ENCODE measurements at regions not wholly inside any gene's neighbourhood (a gene's known extent, or its start where the extent isn't known, plus 50 kb on each side); places are given as distances from the start of the nearest gene placed in this dataset.

GRCh38 chr21:35309316-35309715 lies 260.2 kb upstream of the RUNX1 start:
- Histone ChIP-seq H3K4me3 (no peak overlapping the region), H3K9me3 (ENCODE audit: control insufficient read depth in 4 of 4, insufficient read depth in 3 of 4, low read length in 3 of 4) (peaks cover 0 to 2% (median 0%) of the 10 kb centered on the region in 4 donors), H3K27ac (ENCODE audit: low read depth in 1 of 2, low read length in 1 of 2) (no peak overlapping the region), H3K4me1 (ENCODE audit: control insufficient read depth in 5 of 5, insufficient read depth in 5 of 5, low read length in 5 of 5) (no peaks in the 10 kb centered on the region), H3K27me3 (ENCODE audit: control insufficient read depth in 3 of 3, insufficient read depth in 3 of 3, low read length in 2 of 3) (no peaks in the 10 kb centered on the region), H3K36me3 (ENCODE audit: control insufficient read depth in 4 of 4, insufficient read depth in 4 of 4, low read length in 4 of 4) (no peaks in the 10 kb centered on the region), H3K9ac (ENCODE audit: insufficient read depth in 1 of 2, low read length in 2 of 2) (no peak overlapping the region)
- no peak for TF ChIP-seq CTCF (IDR thresholded peaks at IDR 0.05; ENCODE audit: control extremely low read depth, extremely low read depth)
- ATAC-seq (ENCODE audit: insufficient read depth, low FRiP score), result no peak
- 80 to 82% methylated on average over 3 of the region's 3 CpGs for WGBS, 2 donors
- DNase-seq, result no peak

- Histone ChIP-seq H3K9ac (ENCODE audit: insufficient read depth in 1 of 2, low read length in 2 of 2) (no peak overlapping the region), H3K4me1 (ENCODE audit: control insufficient read depth in 5 of 5, insufficient read depth in 5 of 5, low read length in 5 of 5) (no peaks in the 10 kb centered on the region), H3K9me3 (ENCODE audit: control insufficient read depth in 4 of 4, insufficient read depth in 3 of 4, low read length in 3 of 4) (no peaks in the 10 kb centered on the region), H3K36me3 (ENCODE audit: control insufficient read depth in 4 of 4, insufficient read depth in 4 of 4, low read length in 4 of 4) (no peaks in the 10 kb centered on the region), H3K27me3 (ENCODE audit: control insufficient read depth in 3 of 3, insufficient read depth in 3 of 3, low read length in 2 of 3) (no peaks in the 10 kb centered on the region), H3K4me3 (no peak overlapping the region), H3K27ac (ENCODE audit: low read depth in 1 of 2, low read length in 1 of 2) (no peak overlapping the region)
- ATAC-seq (ENCODE audit: insufficient read depth, low FRiP score), result no peak
- no peak for TF ChIP-seq CTCF (IDR thresholded peaks at IDR 0.05; ENCODE audit: control extremely low read depth, extremely low read depth)
- DNase-seq, result no peak
- 53 to 79% methylated on average over 1 of the region's 1 CpG for WGBS, 2 donors
These were observed 254.0 kb upstream of the RUNX1 start for GRCh38 chr21:35303085-35303484.

GRCh38 chr21:35298757-35299156 lies 249.7 kb upstream of the RUNX1 start:
- no peak overlapping the region for H3K4me3 ChIP-seq
- no peaks in the 10 kb centered on the region for H3K27me3 ChIP-seq (ENCODE audit: control insufficient read depth in 3 of 3, insufficient read depth in 3 of 3, low read length in 2 of 3)
- no peak overlapping the region for H3K27ac ChIP-seq (ENCODE audit: low read depth in 1 of 2, low read length in 1 of 2)
- ATAC-seq (ENCODE audit: insufficient read depth, low FRiP score) (no peak), DNase-seq (no peak)
- H3K9me3 ChIP-seq (ENCODE audit: control insufficient read depth in 4 of 4, insufficient read depth in 3 of 4, low read length in 3 of 4), result no peaks in the 10 kb centered on the region
- 54 to 65% methylated on average over 3 of the region's 3 CpGs for WGBS, 2 donors
- no peak for TF ChIP-seq CTCF (IDR thresholded peaks at IDR 0.05; ENCODE audit: control extremely low read depth, extremely low read depth)
- no peak overlapping the region for H3K9ac ChIP-seq (ENCODE audit: insufficient read depth in 1 of 2, low read length in 2 of 2)
- H3K36me3 ChIP-seq (ENCODE audit: control insufficient read depth in 4 of 4, insufficient read depth in 4 of 4, low read length in 4 of 4), result no peaks in the 10 kb centered on the region
- peaks cover 0 to 10% (median 7%) of the 10 kb centered on the region in 5 donors for H3K4me1 ChIP-seq (ENCODE audit: control insufficient read depth in 5 of 5, insufficient read depth in 5 of 5, low read length in 5 of 5)

GRCh38 chr21:35297665-35298064 lies 248.6 kb upstream of the RUNX1 start:
- Histone ChIP-seq H3K4me1 (ENCODE audit: control insufficient read depth in 5 of 5, insufficient read depth in 5 of 5, low read length in 5 of 5) (peaks cover 0 to 10% (median 7%) of the 10 kb centered on the region in 5 donors), H3K9ac (ENCODE audit: insufficient read depth in 1 of 2, low read length in 2 of 2) (no peak overlapping the region), H3K4me3 (no peak overlapping the region), H3K36me3 (ENCODE audit: control insufficient read depth in 4 of 4, insufficient read depth in 4 of 4, low read length in 4 of 4) (no peaks in the 10 kb centered on the region), H3K9me3 (ENCODE audit: control insufficient read depth in 4 of 4, insufficient read depth in 3 of 4, low read length in 3 of 4) (no peaks in the 10 kb centered on the region), H3K27me3 (ENCODE audit: control insufficient read depth in 3 of 3, insufficient read depth in 3 of 3, low read length in 2 of 3) (no peaks in the 10 kb centered on the region), H3K27ac (ENCODE audit: low read depth in 1 of 2, low read length in 1 of 2) (no peak overlapping the region)
- DNase-seq, result no peak
- WGBS, 2 donors, result 84 to 87% methylated on average over 4 of the region's 4 CpGs
- TF ChIP-seq CTCF (IDR thresholded peaks at IDR 0.05; ENCODE audit: control extremely low read depth, extremely low read depth), result no peak
- ATAC-seq (ENCODE audit: insufficient read depth, low FRiP score), result no peak
